COR-L47 (cell line): ENCODE measurements at regions not wholly inside any gene's neighbourhood (a gene's known extent, or its start where the extent isn't known, plus 50 kb on each side); places are given as distances from the start of the nearest gene placed in this dataset.

ENCODE experiments used
- DNase-seq: peaks from one replicate; lab custom pipeline; 2025; lab: John Stamatoyannopoulos, UW

GRCh38 chr2:189369566-189369965, 71.7 kb upstream of the WDR75 start:
- DNase-seq, result no peak

DNA sequence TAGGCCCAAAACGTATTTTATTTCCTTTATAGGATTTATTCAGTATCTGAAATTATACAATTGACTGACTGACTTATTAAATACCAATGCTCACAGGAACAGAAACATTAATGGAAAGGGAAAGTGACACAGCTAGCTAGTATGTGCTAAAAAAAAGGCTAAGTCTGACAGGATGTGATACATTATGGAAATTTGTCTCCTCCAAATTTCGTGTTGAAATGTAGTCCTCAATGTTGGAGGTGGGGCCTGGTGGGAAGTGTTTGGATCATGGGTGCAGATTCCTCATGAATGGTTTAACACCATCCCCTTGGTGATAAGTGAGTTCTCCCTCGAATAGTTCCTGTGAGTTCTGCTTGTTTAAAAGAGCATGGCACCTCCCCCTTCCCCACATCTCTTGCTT, 70.6 kb upstream of the WDR75 start:
- no peak for DNase-seq

- no peak for DNase-seq
Observed at GRCh38 chr2:189372688-189373257, 68.5 kb upstream of the WDR75 start.

- DNase-seq, result no peak
Observed at GRCh38 chr2:189374481-189374880, 66.8 kb upstream of the WDR75 start.

- DNase-seq, result no peak
Observed at GRCh38 chr2:189375842-189376241, 65.4 kb upstream of the WDR75 start.

GRCh38 chr2:189379287-189379630, 62.0 kb upstream of the WDR75 start:
- DNase-seq, result no peak

- no peak for DNase-seq
Observed at GRCh38 chr2:189379731-189380261, 61.5 kb upstream of the WDR75 start.

DNA sequence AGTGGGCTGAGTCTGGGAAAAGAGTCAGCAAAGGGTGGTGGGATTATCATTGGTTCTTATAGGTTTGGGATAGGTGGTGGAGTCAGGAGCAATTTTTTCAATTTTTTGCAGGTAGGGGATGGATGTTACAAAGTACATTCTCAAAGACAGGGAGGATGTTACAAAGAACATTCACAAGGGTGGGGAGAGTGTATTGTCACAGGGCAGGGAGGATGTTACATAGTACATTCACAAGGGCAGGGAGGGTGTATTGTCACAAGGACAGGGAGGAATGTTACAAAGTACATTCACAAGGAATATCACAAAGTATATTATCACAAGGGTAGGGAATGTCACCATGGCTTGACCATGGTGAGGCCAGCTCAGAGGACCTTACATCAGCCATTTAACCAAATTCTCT, 58.6 kb upstream of the WDR75 start:
- DNase-seq, result no peak

- DNase-seq, result no peak
Observed at GRCh38 chr2:189386741-189387140, 54.5 kb upstream of the WDR75 start.

GRCh38 chr2:189391201-189391600, 50.1 kb upstream of the WDR75 start:
- DNase-seq, result no peak
